Skin of body (tissue), 1 donor: ENCODE measurements at regions not wholly inside any gene's neighbourhood (a gene's known extent, or its start where the extent isn't known, plus 50 kb on each side); places are given as distances from the start of the nearest gene placed in this dataset.

ENCODE experiments used
- DNase-seq: peaks from one replicate; lab custom pipeline; 2025; lab: John Stamatoyannopoulos, UW

DNA sequence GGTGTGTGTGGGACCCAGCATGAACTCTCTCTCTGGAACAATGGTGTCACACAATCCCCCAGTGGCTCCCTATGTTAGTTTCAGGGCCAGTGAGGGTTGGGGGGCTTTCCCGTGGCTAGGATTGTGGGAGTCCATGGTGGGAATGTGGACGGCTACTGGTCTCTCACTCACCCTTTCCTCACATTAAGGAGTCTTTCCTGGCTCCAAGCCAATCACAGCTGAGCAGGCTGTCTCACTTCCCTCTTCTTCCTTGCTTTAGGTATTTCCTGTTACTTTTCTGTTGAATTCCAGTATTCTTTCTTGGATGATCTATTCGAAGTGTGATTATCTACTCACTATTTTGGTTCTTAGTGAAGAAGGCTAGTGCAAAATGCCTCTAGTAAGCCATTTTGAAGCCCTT, 324.4 kb upstream of the MPDZ start:
- DNase-seq: no peak

DNA sequence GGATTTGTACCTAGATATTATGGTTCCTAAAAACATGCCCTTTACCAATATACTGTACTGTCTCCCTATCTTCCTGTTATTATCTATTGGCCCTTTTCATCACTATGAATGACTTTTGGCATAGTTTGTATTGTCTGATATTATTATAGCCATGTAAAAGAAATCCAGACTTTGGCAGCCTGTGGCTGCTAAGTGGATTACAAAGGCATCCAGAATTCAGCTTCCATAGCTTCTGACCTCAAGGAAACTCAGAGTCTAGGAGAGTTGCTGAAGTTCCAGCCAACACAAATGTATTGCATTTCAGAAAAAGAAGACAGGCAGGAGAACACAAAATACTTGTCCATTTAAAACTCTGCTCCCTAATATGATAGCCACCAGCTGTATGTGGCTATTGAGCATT, 319.2 kb upstream of the MPDZ start:
- no peak for DNase-seq

DNA sequence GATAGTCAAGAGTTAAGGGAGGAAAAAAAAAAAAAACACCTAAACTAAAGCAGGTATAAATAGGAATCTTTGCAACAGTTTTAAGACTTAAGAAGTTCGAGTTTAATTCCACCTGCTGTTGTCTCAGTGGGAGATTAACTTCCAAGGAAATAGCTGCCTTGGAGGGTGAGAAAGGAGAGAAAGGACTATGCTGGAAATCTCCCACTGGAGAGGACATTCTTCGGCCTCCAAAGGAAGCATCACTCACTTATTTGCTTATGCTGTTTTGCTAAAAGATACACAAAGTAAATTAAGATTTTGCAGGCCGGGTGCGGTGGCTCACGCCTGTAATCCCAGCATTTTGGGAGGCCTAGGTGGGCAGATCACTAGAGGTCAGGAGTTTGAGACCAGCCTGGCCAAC, 317.9 kb upstream of the MPDZ start:
- no peak for DNase-seq

DNA sequence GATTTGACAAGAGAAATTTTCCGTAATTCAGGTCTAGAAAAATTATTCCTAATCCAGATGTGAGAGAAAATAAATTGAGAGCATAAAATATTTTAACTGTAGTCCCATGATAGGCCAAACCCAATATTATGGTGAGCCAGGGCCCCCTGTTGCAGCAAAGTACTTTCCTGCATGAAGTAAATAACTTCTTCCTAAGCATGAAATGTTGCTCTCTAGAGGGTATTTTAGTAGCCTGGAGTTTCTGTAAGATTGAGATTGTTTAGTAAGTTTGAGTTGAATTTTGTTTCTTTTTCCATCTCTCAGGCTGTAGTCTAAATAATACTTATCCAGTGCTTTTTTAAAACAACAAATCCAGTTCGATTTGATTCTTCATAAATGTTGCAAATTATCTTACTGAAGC, 317.5 kb upstream of the MPDZ start:
- peak; percentile 21 for DNase-seq

DNA sequence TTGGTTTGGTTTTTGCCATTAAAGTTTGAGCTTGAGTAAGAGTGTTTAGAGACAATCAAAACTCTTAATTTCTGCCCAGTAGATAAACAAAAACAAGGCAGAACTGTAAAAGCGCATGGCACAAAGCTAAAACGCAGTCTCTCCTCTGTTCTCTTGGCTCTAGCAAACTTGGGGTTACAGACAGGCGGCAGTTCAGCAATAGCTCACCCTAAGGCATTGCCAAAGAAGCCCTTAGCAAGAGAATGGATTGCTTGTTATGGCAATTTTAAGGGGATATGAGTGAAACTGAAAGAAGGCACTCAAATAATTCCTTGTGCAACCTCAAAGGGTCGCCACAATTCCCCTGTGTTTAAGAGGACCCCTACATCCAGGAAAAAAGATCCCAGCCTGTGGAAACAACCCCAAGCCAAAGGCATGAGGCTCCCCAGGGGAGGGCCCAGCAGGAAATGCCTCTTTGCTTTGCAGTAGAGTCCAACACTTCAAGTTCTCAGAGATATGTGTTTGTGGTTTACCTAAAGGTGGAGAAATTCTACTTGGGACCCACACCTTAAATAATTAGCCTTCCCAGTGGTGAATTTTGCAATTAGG, 317.0 kb upstream of the MPDZ start:
- no peak for DNase-seq

DNA sequence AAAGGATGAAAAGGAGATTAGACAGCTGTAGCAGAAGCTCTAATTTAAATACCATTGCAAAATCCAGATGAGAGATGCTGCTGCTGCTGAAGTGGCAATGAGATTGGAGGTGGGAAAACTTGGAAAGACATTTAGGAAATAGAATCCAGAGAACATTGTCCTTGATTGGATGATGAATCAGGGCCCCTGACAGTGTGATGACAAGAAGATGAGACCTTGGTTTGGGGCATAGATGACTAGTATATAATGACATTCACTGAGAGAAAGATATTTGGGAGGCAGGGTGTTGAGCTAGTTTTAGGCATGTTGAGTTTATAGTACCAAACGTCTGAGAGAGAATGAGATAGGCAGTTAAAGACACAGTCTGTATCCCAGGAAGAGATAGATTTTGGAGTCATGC, 311.5 kb upstream of the MPDZ start:
- DNase-seq: no peak

DNA sequence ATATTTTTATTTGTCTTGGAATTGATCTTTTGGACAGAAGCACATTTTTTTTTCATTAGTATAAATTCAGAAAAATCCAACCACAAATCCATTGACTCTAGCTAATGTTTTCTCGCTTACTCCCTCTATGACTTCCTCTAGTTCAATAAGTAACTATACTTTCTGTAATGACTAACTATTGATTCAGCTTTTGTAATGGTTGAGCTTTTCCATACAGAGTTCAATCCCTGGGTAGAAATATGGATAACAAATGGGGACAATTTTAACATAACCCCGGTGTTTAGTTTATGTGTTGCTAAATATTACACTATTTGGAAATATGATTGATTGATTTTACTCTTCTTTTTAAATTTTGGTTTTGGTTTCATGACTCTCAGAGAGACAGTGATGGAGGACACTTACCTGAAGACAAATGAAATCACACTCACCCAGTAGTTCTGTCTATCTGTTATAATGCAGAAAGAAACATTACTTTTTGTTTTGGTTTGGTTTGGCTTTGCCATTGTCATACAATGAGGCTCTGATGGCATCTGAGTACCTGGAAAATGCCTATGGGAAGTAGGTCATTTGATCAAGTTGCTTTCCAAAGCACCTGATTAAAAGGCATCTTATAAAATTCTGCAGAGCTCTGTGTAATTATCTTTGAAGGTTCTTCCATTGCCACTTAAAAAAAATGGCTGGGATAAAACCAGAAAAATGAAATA, 309.7 kb upstream of the MPDZ start:
- no peak for DNase-seq

DNA sequence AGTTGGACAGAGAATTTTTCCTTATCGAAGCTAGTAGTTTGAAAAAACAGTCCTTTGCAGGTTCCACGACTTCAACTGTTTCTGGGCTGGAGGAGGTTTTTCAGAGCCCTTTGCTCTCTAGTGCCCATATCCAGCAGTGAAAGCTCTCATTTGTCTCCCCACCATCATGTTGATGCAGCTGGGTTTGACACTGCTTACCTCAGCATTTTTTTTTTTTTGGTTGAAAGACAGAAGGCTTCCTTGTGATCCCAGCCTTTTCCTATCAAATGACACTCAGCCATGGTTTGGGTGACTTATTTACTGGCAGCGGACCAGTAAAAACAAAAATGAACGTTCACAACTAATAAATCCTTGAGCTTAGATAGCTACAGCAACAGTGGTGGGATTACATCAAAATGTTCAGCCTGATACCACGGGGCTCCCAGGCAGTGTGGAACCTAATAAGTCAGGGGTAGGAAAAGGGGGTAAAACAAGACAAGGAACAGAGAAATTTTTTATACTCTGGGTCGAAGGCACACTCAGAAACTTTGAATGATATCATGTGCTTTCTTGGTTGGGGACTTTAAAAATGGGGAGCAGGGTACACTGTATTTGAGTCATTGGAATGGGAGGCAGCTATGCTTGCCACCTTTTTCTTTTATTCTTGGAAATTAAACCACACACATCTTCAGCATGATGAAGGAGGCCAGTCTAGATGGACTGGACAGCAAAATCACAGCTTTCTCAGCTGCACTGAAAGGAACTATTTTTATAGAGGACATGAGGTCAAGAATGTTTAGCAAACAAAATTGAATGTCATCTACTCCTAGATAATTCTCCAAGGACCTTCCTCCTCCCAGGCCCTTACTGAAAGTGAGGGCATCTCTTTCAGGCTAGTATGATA, 308.9 kb upstream of the MPDZ start:
- peak; percentile 51 for DNase-seq

DNA sequence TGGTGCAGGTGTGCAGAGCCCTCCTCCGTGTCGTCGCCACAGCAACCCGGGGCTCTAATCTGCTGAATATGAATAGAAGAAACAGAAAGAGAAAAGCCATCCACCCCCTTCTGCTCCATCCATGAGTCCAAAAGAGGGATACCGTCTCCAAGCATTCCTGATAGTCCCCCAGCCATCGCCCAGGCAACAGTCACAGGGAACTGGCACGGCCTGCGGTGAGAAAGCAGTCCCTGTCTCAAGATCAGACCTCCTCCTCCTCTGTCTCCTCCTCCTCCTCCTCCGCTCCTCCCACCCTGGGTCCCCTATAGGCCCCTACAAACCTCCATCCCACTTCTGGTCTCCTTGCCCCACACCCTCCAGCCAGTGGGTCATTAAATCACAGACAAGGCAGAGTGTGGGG, 308.1 kb upstream of the MPDZ start:
- no peak for DNase-seq

DNA sequence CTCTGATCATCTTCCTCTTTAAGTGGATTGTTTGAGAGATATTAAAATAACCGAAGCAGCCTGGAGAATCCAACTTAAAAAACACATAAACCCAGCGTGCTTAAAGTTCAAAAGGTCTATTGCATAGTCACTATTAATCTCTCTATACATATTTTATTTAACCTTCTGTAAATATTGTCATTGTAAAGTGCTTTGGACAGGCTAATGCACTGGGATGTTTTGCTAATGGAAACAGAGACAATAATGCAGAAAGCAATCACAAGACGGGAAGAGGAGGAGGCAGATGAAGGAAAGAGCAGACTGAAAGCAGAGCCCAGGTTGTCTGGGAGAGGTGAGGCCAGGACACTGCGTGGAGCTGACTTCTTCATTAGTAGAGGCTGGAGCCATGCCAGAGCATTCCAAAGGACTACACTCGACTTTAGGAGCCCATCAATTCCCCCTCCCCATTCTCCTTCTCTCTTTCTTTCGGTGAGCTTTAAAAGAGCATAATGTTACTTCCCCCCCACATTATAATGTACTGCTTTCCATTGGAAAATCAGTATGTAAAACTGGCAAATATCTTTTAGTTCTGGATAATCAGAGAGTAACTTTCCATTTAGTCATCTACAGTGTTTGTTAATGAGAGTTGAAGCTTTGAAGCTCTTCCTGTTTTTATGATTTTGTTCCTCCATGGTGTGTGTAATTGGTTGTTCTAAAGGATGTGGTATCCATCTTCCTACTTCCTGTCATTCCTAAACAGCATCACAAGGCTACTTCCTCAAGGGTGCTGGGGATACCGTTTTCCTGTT, 307.3 kb upstream of the MPDZ start:
- DNase-seq: peak; percentile 15

DNA sequence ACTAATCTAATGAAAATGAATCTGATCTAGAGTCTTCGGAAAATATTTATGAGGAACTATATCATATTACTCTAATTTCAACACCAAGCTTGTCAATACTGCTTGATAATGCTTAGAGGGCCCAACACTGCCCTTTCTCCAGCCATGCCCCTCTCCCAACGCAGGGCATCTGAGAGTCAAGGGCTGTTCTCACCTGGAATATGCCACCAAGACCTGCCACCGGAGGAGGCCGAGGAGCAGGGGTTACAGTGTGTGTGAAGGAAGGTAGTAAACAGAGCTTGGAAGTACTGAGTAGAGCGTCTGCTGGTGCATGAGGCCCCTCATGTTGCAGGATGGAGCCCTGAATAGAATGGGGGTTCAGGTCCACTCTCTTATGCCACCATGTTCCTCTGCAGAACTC, 301.3 kb upstream of the MPDZ start:
- DNase-seq: no peak

DNA sequence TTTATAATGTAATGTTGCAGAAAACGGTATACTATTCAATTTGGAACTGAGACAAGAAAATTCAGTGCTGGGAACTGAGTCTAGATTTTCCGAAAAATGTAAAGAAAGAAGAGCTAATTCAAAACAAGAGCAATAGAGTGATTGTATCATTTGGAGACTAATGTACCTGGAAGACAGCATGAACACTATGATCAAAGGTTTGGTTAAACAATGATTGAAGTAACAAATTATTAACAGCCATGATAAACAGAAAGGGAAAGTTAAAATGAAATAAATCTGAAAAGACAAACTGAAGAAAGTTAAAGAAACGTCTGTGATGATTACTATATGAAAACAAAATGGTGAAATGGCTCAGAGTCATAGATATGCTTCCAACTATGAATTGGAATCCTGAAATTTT, 300.6 kb upstream of the MPDZ start:
- DNase-seq: no peak

DNA sequence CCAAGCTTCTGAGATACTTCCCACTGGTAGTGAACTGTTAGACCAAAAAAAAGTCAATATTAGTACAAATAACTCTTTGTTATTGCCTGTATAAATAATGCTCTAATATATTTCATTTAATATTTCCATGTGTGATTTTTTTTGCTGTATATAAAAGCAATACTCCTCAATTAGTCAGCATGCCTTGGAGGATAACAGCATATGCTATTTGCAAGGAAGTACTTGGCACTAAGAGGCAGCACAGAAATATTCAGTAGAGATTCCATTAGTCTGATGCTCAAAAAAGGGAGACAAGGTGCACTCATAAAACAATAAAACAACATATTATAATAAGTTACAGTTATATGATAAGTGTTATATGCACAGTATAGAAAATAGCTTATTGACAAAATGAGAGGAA, 296.6 kb upstream of the MPDZ start:
- DNase-seq: no peak

DNA sequence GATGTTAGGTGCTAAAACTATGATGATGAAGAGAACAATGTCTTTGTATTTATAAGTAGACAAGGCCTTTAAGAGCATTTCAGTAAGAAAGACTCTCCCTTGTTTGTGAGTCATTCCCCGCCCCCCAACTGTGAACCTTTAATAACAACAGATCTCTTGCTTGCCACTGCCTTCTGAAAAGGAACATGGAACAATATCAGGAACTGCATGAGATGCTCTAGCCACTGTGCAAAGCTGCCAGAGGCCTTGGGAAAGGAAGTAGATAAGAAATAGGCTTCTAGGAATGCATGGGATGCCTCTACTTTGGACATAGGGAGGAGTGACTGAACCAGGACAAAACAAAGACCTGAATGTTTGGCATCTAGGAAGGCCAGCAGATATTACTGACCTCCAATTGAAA, 296.1 kb upstream of the MPDZ start:
- no peak for DNase-seq

DNA sequence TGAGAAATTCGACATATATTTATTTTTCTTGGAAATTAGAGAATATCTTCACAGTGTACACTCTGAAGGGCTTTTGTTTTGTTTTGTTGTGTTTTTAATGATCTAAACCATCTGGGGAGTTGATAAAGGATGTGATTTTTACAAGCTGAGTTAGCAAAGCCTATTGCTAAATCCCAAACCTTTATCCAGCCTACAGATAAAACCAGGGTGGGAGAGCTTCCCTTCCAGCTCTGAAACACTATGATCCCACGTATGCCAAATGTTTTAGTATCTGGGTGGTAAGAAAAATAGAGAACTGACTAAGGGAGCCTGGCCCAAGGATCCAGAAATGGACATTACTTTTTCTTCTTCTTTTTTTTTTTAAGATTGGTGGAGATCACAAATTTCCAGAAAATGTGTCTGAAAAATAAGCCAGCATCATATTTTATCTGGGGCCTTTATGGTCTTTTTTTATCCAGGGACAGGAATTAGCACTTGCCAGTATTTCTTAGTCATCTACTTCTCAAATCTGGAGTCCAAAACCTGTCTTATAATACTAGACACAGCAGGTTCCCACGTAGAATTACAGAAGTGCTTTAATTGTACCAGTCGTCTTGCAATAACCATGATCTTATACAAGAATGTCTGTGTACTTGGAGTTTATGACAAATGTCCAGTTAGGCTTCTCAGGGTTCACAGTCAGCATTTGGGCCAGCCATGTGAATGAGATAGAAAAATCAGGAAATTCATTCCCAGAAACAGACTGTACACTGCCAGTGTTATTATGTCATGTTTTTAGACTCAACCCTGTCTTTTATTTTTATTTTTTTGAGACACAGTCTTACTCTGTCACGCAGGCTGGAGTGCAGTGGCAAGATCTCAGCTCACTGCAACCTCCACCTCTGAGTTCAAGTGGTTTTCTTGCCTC, 290.8 kb upstream of the MPDZ start:
- DNase-seq: peak; percentile 77

DNA sequence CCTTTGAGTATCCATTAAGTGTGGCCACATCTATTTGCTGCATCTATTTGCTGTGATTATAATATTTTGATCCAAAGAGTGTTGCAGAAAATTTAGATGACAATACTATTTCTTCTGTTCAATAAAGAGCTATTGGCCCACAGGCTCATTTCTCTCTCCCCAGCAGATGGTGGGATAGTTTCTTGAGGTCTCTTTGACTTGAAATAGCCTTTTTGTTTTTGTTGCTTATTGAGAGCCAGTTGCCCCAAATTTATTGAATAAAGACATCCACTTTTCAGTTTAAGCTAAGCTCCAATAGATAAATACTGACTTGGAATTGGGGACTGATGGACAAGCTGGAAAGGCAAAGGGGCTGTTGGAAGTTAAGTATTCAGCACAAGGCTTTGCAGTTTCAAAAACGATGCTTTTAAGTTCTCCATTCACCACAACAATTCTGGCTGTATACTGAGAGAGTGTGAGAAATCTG, 290.1 kb upstream of the MPDZ start:
- no peak for DNase-seq

DNA sequence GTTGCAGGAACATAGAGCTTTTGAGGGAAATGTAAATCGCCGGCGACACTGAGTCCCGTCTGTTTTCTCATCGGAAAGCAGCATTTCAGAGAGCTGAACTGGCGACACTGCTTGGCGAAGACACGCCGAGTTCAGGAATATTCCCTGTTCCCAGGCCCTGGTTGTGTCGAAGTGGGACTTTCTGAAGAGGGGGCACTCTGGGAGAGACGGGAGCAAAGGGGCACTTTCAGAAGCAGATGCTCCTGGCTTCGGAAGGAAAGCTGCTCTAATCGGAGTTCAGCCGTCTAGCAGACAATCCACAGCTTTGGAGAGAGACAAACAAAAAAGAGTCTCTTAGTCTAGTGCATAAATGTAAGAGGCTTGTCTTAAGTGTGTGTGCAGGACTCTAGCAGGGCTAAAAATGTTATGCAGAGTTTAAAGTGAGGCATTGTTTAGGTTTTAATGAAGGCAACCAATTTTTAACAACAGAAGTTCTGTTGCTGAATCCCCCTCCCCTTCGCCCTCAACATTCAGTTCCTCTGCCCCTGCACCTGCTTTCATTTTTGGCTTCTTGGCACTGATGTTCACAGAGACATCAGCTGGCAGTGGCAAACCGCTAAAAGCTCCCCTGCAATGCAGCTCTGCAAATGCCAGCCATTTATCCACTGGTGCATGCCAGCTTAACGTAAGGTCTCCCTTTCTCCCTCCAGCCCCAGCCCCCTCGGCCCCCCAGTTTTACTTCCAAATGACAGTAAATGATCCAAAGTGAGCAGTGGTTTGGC, 289.5 kb upstream of the MPDZ start:
- no peak for DNase-seq

DNA sequence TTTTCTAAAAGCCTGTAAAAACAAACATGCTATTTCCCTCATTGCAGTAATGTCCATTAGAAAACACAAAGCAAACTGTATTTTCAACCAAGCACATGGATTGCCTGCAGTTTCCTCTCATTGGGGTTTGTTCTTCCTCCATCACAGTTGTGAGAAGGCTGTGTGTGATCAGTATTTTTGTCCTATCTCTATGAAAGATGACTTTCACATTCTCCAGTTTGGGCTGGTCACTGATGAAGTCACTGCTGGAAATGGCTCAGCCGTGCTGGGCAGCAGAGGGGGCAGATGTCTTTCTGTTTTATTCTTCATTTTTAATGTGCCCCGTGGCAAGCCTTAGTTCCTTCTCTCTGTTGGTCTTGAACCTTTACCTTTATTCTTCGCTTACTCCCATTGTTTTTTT, 288.9 kb upstream of the MPDZ start:
- peak; percentile 37 for DNase-seq

DNA sequence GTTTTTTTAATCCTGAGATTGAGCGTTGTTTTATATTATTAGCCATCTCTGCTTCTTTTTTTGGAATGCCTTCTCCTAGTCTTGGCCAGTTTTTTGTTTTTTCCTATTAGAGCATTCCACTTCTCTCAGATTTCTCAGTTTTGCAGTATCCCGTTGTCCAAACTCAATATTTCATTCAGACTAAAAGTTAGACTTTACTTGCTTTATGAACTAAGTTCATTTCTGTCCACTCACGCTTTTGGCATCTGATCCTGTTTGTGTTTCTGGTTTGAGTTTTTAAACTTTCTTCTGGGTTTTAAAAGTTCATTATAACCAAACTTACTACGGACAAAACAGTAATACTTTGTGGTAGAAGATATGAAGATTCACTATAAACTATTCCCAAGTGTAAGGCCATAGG, 288.3 kb upstream of the MPDZ start:
- DNase-seq: peak; percentile 52

DNA sequence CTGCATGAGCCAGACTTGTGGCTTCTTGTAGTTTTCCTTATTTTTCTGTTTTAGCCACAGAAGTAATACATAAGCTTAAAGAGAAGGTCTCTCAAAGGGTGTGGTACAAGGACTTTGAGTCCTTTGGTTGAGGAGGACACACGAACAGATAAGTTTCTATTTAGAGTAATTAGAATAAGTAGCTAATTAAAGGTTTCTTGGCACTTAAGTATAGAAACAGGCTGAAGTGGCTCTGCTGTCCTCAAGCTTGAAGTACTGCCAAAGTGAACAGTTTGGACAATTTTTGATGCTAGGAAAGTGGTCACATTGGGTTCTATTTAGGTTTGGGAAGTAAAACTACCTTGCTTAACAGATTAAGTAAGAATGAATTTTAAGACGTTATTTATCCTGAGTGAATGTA, 278.3 kb upstream of the MPDZ start:
- DNase-seq: no peak
